Erythroblast (primary cell): ENCODE measurements at regions not wholly inside any gene's neighbourhood (a gene's known extent, or its start where the extent isn't known, plus 50 kb on each side); places are given as distances from the start of the nearest gene placed in this dataset.
"Not testable (repeated sequence)": the region's sequence is repeated elsewhere in the genome, so short reads cannot be mapped to it uniquely, and the experiment has no call there.

Experiments used
- DNase-seq, 2 experiments: peaks; one replicate each; lab custom pipeline; 2025; lab: John Stamatoyannopoulos, UW
- GATA1 ChIP-seq: IDR thresholded peaks from 2 replicates; pipeline ENCODE4 v1.6.1; 2011; ENCODE audit warnings: low read depth, mild to moderate bottlenecking, control low read depth, low read length, moderate library complexity
- POLR2A ChIP-seq: IDR thresholded peaks from 2 replicates; pipeline ENCODE4 v1.6.1; 2011; ENCODE audit warnings: mild to moderate bottlenecking, low read length

DNA sequence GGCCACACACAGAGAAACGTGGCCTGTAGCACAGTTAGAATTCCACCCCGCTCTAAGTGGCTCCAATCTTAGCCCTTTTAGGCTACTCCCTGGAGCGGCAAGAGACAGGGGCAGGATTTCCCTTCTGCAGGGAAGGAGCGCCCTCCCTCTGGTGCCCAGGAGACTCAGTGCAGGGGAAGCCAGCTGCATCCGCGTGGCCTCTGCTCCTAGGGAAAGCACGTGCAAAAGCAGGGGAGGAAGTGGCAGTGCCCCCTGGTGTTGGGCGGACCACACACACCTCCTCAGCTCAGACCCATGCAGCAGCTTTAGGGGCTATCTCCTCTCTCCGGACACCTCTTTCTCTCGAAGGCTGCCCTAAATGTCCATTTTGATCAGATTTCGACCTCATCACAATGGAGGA lies 50.0 kb downstream of the SPRING1 start:
- DNase-seq: peak; percentile 52 to 59
- TF ChIP-seq GATA1 (no peak), POLR2A (no peak)

- DNase-seq: no peak
- TF ChIP-seq POLR2A: no peak
- TF ChIP-seq GATA1: no peak
Measured at GRCh38 chr12:116684891-116685290, 53.0 kb downstream of the SPRING1 start.

GRCh38 chr12:116677202-116677661 lies 60.6 kb downstream of the SPRING1 start:
- no peak for DNase-seq
- TF ChIP-seq GATA1 (no peak), POLR2A (no peak)

DNA sequence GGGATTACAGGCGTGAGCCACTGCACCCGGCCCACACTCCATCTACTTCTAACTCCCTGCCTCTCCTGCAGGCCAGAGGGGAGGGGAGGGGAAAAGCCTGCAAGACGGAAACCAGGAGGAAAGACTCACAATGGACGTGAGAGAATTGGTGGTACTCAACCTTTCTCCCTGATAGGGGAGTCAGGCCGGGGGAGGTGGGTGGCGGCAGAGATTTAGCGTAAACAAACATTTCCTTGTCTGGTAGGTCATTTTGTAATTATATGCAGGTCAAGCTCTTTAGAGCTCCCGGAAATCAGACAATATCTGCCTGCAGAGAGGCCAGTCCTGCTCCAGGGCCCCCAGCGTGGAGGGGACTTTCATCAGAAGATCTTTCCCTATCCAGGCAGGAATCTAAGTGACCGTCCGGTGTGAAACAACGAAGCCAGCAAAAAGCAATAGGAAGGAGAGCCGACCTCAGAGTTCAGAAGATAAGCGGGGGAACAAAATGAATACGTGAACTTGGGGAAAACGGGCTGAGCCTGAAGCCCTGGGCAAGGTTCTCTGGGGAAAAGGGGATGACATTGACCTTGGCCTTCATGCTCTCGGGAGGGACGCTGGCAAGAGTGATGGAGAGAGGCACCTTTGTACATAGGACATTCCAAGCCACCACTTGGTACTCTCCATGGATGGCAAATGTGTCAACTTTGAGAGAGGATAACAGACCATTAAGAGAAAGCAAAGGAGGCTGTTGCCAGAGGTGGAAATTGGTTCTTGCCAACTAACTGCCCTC lies 62.3 kb downstream of the SPRING1 start:
- no peak for DNase-seq
- no peak for TF ChIP-seq GATA1
- no peak for TF ChIP-seq POLR2A

DNA sequence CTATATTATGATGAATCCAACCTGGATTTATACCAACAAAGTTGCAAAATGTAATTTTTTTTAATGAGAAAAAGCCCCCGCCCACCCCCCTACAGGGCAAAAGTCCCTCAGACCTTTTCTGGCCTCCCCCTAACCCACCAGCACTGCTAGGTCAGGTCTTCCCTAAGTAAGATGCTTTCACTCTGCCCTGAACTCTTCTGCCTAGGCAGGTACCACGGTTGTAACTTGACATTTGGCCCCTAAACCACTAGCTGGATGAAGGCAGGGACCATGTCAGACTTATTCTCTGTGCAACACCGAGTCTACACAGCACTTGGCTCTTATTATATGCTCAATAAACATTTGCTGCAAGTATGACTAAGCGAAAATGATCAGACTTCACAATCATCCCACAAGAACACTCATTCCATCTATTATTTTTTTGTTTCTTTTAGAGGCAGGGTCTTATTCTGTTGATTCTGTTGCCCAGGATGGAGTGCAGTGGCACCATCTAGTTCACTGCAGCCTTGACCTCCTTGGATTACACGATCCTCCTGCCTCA lies 63.2 kb downstream of the SPRING1 start:
- DNase-seq: no peak
- TF ChIP-seq POLR2A: no peak
- TF ChIP-seq GATA1: no peak

- TF ChIP-seq GATA1 (no peak), POLR2A (no peak)
- peak in 1 of 2 experiments; percentile 7 for DNase-seq
Measured at GRCh38 chr12:116673681-116674111, 64.2 kb downstream of the SPRING1 start.

GRCh38 chr12:116672842-116673516 lies 64.9 kb downstream of the SPRING1 start:
- TF ChIP-seq POLR2A: no peak
- no peak for DNase-seq

DNA sequence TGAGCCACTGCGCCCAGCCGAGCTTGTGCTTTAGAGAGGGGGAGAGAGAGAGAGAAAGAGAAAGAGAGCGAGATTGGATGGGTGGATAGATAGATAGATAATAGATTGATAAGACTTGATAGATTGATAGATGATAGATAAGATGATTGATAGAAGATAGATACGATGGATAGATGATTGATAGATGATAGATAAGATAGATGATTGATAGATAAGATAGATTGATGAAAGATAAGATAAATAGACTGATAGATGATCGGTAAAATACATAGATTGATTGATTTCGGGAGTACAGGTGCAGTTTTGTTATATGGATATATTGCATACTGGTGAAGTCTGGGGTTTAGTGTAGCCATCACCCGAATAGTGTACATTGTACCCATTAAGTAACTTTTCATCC lies 65.9 kb downstream of the SPRING1 start:
- no peak for TF ChIP-seq POLR2A
- no peak for TF ChIP-seq GATA1
- DNase-seq: no peak

GRCh38 chr12:116670859-116671258 lies 67.0 kb downstream of the SPRING1 start:
- DNase-seq: no peak
- TF ChIP-seq POLR2A (no peak), GATA1 (no peak)

GRCh38 chr12:116667752-116668151 lies 70.1 kb downstream of the SPRING1 start:
- TF ChIP-seq GATA1: no peak
- TF ChIP-seq POLR2A: no peak
- DNase-seq: no peak

DNA sequence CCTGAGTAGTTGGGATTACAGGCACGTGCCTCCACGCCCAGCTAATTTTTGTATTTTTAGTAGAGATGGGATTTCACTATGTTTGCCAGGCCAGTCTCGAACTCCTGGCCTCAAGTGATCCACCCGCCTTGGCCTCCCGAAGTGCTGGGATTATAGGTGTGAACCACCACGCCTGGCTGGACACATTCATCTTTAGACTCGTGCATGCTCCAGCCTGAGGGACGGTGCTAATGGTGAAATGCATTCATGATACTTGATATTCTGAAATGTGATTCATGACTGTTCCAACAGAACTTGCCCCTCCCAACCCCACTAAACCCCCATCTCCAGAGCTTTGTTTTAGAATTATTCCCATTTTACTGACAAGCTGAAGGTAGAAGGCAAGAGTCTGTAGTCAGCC lies 71.0 kb downstream of the SPRING1 start:
- not testable (repeated sequence) for DNase-seq

GRCh38 chr12:116666305-116666673 lies 71.6 kb downstream of the SPRING1 start:
- no peak for TF ChIP-seq GATA1
- TF ChIP-seq POLR2A: no peak
- DNase-seq: no peak

- TF ChIP-seq POLR2A (no peak), GATA1 (no peak)
- no peak for DNase-seq
Measured at GRCh38 chr12:116665666-116666304, 72.1 kb downstream of the SPRING1 start.

GRCh38 chr12:116664085-116664484 lies 73.8 kb downstream of the SPRING1 start:
- no peak for DNase-seq
- TF ChIP-seq POLR2A (no peak), GATA1 (no peak)
